Esophagus (tissue), 2 donors: ENCODE measurements at regions not wholly inside any gene's neighbourhood (a gene's known extent, or its start where the extent isn't known, plus 50 kb on each side); places are given as distances from the start of the nearest gene placed in this dataset.

Source experiments
- H3K27ac ChIP-seq, 2 donors: one replicate each; pipeline ENCODE4 v1.5.1; 2013; ENCODE audit warnings: low read depth in 2 of 2, mild to moderate bottlenecking in 2 of 2, inconsistent platforms in 1 of 2, low read length in 1 of 2, moderate library complexity in 1 of 2
- H3K27me3 ChIP-seq, 2 donors: one replicate each; pipeline ENCODE4 v1.6.1; 2013; ENCODE audit warnings: low read length in 2 of 2, control low read depth in 1 of 2, mild to moderate bottlenecking in 1 of 2; ENCODE audit not compliant: insufficient read depth in 2 of 2, control insufficient read depth in 1 of 2
- H3K36me3 ChIP-seq, 2 donors: one replicate each; pipeline ENCODE4 v1.6.1; 2013; ENCODE audit warnings: low read length in 1 of 2; ENCODE audit not compliant: control insufficient read depth in 2 of 2, insufficient read depth in 2 of 2
- H3K4me1 ChIP-seq, 2 donors: one replicate each; pipeline ENCODE4 v1.6.1; 2013; ENCODE audit warnings: low read length in 1 of 2; ENCODE audit not compliant: control insufficient read depth in 2 of 2, insufficient read depth in 2 of 2
- H3K4me3 ChIP-seq, 2 donors: one replicate each; pipeline ENCODE4 v1.5.1; 2013; ENCODE audit warnings: low read length in 2 of 2, mild to moderate bottlenecking in 2 of 2, low read depth in 1 of 2, moderate library complexity in 1 of 2
- H3K9me3 ChIP-seq, 2 donors: one replicate each; pipeline ENCODE4 v1.6.1; 2013; ENCODE audit warnings: mild to moderate bottlenecking in 2 of 2, low read depth in 1 of 2, low read length in 1 of 2, moderate library complexity in 1 of 2; ENCODE audit not compliant: control insufficient read depth in 2 of 2, insufficient read depth in 1 of 2
- WGBS, 2 donors: extraction: QIAGEN DNeasy Blood & Tissue Kit; methylation state at CpG; one replicate each; pipeline ENCODE4 v1.1.7; 2013; 5-methylcytosine and 5-hydroxymethylcytosine counted together
- donor health status: healthy with polysubstance abuse.
- donor health status: Bipolar disorder and iron deficiency.

GRCh38 chr14:37792124-37792523, 196.7 kb downstream of the TTC6 start:
- Histone ChIP-seq H3K27me3 (no peaks in the 10 kb centered on the region), H3K36me3 (no peaks in the 10 kb centered on the region), H3K4me1 (no peaks in the 10 kb centered on the region), H3K4me3 (no peak overlapping the region), H3K9me3 (no peaks in the 10 kb centered on the region), H3K27ac (no peak overlapping the region)
- WGBS, 2 donors: 57 to 70% methylated on average over 4 of the region's 4 CpGs

- Histone ChIP-seq H3K27ac (no peak overlapping the region), H3K27me3 (no peaks in the 10 kb centered on the region), H3K4me3 (no peak overlapping the region), H3K9me3 (no peaks in the 10 kb centered on the region), H3K36me3 (no peaks in the 10 kb centered on the region), H3K4me1 (no peaks in the 10 kb centered on the region)
- 66 to 81% methylated on average over 4 of the region's 4 CpGs for WGBS, 2 donors
Observed at GRCh38 chr14:37796703-37797416, 201.4 kb downstream of the TTC6 start.

GRCh38 chr14:37797675-37798074, 202.2 kb downstream of the TTC6 start:
- Histone ChIP-seq H3K4me1 (no peaks in the 10 kb centered on the region), H3K4me3 (no peak overlapping the region), H3K27ac (no peak overlapping the region), H3K36me3 (no peaks in the 10 kb centered on the region), H3K9me3 (no peaks in the 10 kb centered on the region), H3K27me3 (no peaks in the 10 kb centered on the region)
- WGBS, 2 donors: 2 to 44% methylated on average over 1 of the region's 1 CpG

GRCh38 chr14:37807722-37808121, 212.3 kb downstream of the TTC6 start:
- Histone ChIP-seq H3K36me3 (no peaks in the 10 kb centered on the region), H3K27ac (no peak overlapping the region), H3K9me3 (no peaks in the 10 kb centered on the region), H3K4me1 (no peaks in the 10 kb centered on the region), H3K27me3 (no peaks in the 10 kb centered on the region), H3K4me3 (no peak overlapping the region)

- Histone ChIP-seq H3K4me1 (no peaks in the 10 kb centered on the region), H3K9me3 (no peaks in the 10 kb centered on the region)
- 73 to 84% methylated on average over 4 of the region's 4 CpGs for WGBS, 2 donors
Observed at GRCh38 chr14:37810094-37810801, 214.8 kb downstream of the TTC6 start.

GRCh38 chr14:37813732-37814131, 218.3 kb downstream of the TTC6 start:
- no peak overlapping the region for H3K27ac ChIP-seq
- H3K36me3 ChIP-seq: no peaks in the 10 kb centered on the region
- no peaks in the 10 kb centered on the region for H3K27me3 ChIP-seq
- H3K4me3 ChIP-seq: no peak overlapping the region
- H3K4me1 ChIP-seq: no peaks in the 10 kb centered on the region
- H3K9me3 ChIP-seq: no peaks in the 10 kb centered on the region

More at GRCh38 chr14:37810094-37810801, 214.8 kb downstream of the TTC6 start:
- H3K4me3 ChIP-seq: no peak overlapping the region
- H3K27ac ChIP-seq: no peak overlapping the region
- no peaks in the 10 kb centered on the region for H3K36me3 ChIP-seq
- H3K27me3 ChIP-seq: no peaks in the 10 kb centered on the region

- H3K4me3 ChIP-seq: no peak overlapping the region
- H3K27ac ChIP-seq: no peak overlapping the region
- H3K36me3 ChIP-seq: no peaks in the 10 kb centered on the region
- H3K9me3 ChIP-seq: no peaks in the 10 kb centered on the region
- no peaks in the 10 kb centered on the region for H3K27me3 ChIP-seq
- no peaks in the 10 kb centered on the region for H3K4me1 ChIP-seq
- whole genome bisulfite sequencing, 2 donors: 69 to 71% methylated on average over 1 of the region's 1 CpG
Observed at GRCh38 chr14:37816135-37816534, 220.7 kb downstream of the TTC6 start.

GRCh38 chr14:37816743-37817295, 221.4 kb downstream of the TTC6 start:
- Histone ChIP-seq H3K9me3 (no peaks in the 10 kb centered on the region), H3K4me3 (no peak overlapping the region), H3K27ac (no peak overlapping the region), H3K4me1 (no peaks in the 10 kb centered on the region), H3K36me3 (no peaks in the 10 kb centered on the region), H3K27me3 (no peaks in the 10 kb centered on the region)
- WGBS, 2 donors: 82 to 86% methylated on average over 4 of the region's 4 CpGs

GRCh38 chr14:37819155-37820015, 224.0 kb downstream of the TTC6 start:
- WGBS, 2 donors: 47 to 60% methylated on average over 8 of the region's 8 CpGs
- H3K4me3 ChIP-seq: no peak overlapping the region
- no peaks in the 10 kb centered on the region for H3K9me3 ChIP-seq
- no peak overlapping the region for H3K27ac ChIP-seq
- H3K27me3 ChIP-seq: no peaks in the 10 kb centered on the region
- no peaks in the 10 kb centered on the region for H3K4me1 ChIP-seq
- H3K36me3 ChIP-seq: no peaks in the 10 kb centered on the region
